Endothelial cell of hepatic sinusoid (primary cell): ENCODE measurements at regions not wholly inside any gene's neighbourhood (a gene's known extent, or its start where the extent isn't known, plus 50 kb on each side); places are given as distances from the start of the nearest gene placed in this dataset.
"Not testable (repeated sequence)": the region's sequence is repeated elsewhere in the genome, so short reads cannot be mapped to it uniquely, and the experiment has no call there.

Experiments used
- in situ Hi-C: cut with HindIII; loops from 2 replicates; pipeline ENCODE4 v1.10.0; 2017; ENCODE audit warnings: low sequenced_read_pairs

- in situ Hi-C loops = no loop called here
Observed at GRCh38 chr1:217139513-217139912, 416.3 kb upstream of the ESRRG start.

- in situ Hi-C loops = no loop called here
Observed at GRCh38 chr1:217138799-217139466, 415.7 kb upstream of the ESRRG start.

- in situ Hi-C loops = no loop called here
Observed at GRCh38 chr1:217138173-217138765, 415.0 kb upstream of the ESRRG start.

GRCh38 chr1:217137210-217137881 lies 414.1 kb upstream of the ESRRG start:
- in situ Hi-C loops = no loop called here

GRCh38 chr1:217136895-217137205 lies 413.6 kb upstream of the ESRRG start:
- in situ Hi-C loops = no loop called here

- in situ Hi-C loops = no loop called here
Observed at GRCh38 chr1:217135987-217136894, 413.0 kb upstream of the ESRRG start.

GRCh38 chr1:217135569-217135915 lies 412.3 kb upstream of the ESRRG start:
- in situ Hi-C loops = no loop called here

GRCh38 chr1:217134857-217135568 lies 411.8 kb upstream of the ESRRG start:
- in situ Hi-C loops = no loop called here

GRCh38 chr1:217133958-217134856 lies 411.0 kb upstream of the ESRRG start:
- in situ Hi-C loops = no loop called here

- in situ Hi-C loops = no loop called here
Observed at GRCh38 chr1:217133092-217133491, 409.9 kb upstream of the ESRRG start.

GRCh38 chr1:217123340-217123739 lies 400.1 kb upstream of the ESRRG start:
- in situ Hi-C loops = not testable (repeated sequence)

GRCh38 chr1:217117973-217118465 lies 394.8 kb upstream of the ESRRG start:
- in situ Hi-C loops = no loop called here

- in situ Hi-C loops = no loop called here
Observed at GRCh38 chr1:217115404-217116380, 392.5 kb upstream of the ESRRG start.

GRCh38 chr1:217109928-217110327 lies 386.7 kb upstream of the ESRRG start:
- in situ Hi-C loops = no loop called here

GRCh38 chr1:217106231-217106901 lies 383.1 kb upstream of the ESRRG start:
- in situ Hi-C loops = no loop called here

- in situ Hi-C loops = no loop called here
Observed at GRCh38 chr1:217105437-217105836, 382.2 kb upstream of the ESRRG start.

- in situ Hi-C loops = no loop called here
Observed at GRCh38 chr1:217097819-217098218, 374.6 kb upstream of the ESRRG start.

- in situ Hi-C loops = no loop called here
Observed at GRCh38 chr1:217096200-217096599, 373.0 kb upstream of the ESRRG start.
